GM12874 (cell line): ENCODE measurements at regions not wholly inside any gene's neighbourhood (a gene's known extent, or its start where the extent isn't known, plus 50 kb on each side); places are given as distances from the start of the nearest gene placed in this dataset.

Source experiments
- TF ChIP-seq, protein P1 (sequence below): IDR thresholded peaks from 2 replicates; pipeline ENCODE4 v1.5.1; 2011; ENCODE audit warnings: low read depth, mild to moderate bottlenecking, control low read depth, low read length, moderate library complexity; ENCODE audit not compliant: insufficient read depth

DNA sequence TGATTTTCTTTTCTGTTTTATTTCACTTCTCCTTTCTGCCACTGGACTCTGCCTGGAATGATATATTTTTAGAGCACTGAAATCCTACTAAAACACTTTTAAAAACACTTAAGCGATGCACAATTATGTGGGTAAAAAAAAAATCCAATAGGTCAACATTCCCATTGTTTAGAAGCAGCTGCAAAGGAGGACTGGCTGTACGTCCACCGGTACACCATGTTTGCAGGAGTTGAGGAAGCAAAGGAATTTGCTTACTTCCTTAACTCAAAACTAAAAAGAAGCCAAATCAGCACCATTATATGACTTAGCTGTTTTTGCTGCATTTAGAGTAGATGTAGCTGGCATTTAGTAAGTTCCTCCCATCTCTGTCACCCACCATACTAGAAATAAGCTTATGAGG is 186.8 kb upstream of the TMTC1 start:
- TF ChIP-seq, protein P1, sequence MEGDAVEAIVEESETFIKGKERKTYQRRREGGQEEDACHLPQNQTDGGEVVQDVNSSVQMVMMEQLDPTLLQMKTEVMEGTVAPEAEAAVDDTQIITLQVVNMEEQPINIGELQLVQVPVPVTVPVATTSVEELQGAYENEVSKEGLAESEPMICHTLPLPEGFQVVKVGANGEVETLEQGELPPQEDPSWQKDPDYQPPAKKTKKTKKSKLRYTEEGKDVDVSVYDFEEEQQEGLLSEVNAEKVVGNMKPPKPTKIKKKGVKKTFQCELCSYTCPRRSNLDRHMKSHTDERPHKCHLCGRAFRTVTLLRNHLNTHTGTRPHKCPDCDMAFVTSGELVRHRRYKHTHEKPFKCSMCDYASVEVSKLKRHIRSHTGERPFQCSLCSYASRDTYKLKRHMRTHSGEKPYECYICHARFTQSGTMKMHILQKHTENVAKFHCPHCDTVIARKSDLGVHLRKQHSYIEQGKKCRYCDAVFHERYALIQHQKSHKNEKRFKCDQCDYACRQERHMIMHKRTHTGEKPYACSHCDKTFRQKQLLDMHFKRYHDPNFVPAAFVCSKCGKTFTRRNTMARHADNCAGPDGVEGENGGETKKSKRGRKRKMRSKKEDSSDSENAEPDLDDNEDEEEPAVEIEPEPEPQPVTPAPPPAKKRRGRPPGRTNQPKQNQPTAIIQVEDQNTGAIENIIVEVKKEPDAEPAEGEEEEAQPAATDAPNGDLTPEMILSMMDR, result no peak

GRCh38 chr12:29962276-29963035 is 178.7 kb upstream of the TMTC1 start:
- TF ChIP-seq, protein P1, result no peak

DNA sequence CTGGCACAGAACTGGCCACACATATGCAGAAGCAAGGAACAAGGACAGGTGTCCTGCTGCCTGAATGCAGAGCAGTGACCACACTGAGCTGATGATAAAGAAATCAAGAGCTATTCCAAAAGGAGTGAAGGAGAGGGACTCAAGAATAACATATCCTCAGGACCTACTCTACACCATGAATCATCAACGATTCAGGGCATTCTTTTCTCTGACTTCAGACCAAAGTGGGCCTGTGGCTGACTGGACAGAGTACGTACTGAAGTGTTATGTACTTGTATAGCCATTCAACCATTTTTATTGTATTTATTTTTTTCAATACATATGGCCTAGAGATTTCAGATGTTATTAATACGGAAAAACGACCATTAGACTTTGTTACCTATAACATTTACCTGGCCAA is 177.5 kb upstream of the TMTC1 start:
- TF ChIP-seq, protein P1, result no peak

- TF ChIP-seq, protein P1, result no peak
Measured at GRCh38 chr12:29960122-29960521, 176.4 kb upstream of the TMTC1 start.

DNA sequence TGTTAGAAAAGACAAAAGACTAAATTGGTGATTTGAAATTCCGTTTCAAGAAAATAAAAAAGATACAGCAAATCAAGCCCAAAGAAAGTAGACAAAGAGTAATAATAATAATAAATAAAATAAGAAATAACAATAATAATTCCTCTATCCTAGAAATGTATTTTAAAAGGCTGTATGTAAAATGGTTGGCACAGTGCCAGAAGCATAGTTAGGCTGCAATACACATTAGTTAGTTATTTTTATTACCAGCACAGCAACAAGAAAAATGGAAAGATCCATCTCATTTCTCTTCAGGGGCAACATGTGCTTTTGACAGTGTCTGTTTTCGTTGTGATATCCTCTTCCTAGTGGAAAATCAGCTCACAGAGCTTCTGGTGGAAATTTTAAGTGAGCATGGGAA is 174.1 kb upstream of the TMTC1 start:
- TF ChIP-seq, protein P1, result no peak

GRCh38 chr12:29945904-29946303 is 162.2 kb upstream of the TMTC1 start:
- TF ChIP-seq, protein P1, result no peak

DNA sequence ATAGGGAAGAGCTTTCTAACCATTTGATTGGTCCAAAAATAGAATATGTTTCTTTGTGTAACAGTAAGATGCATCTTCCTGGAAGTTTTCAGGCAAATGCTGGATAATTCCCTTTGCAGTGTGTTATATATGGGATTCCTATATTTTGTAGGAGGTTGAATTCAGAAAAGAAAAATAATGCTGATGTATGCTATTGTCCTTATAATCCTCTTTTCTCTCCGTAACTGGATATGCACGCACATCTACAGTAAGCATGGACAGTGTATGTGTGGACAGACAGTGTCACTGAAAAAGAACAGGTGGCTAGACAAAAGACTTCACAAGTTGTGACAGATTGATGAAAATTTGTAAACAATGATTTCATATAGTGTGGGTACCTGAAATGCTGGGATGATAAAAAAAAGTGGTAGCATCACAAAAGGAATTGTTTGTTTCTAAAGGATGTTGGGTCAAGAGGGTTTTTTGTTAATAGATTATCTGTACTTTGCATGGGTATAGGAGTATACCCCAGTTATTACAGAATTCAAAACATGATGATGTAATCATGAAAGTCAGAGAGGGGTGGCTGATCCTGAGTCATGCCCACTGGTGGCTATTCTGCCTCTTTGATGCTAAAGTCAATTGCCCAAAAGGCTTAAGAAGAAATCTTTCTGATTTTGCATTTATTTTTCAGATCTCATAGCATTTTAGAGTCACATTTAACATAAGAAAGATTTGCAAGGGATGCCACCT is 160.7 kb upstream of the TMTC1 start:
- TF ChIP-seq, protein P1, result no peak
